IMR-90 (cell line): ENCODE measurements at regions not wholly inside any gene's neighbourhood (a gene's known extent, or its start where the extent isn't known, plus 50 kb on each side); places are given as distances from the start of the nearest gene placed in this dataset.

Experiments
- CEBPB ChIP-seq: IDR thresholded peaks from 2 replicates; pipeline ENCODE4 v1.6.1; 2012; ENCODE audit warnings: low read depth, low read length, improper control_type of control experiment
- MAFK ChIP-seq: IDR thresholded peaks from 2 replicates; pipeline ENCODE4 v1.6.1; 2012; ENCODE audit warnings: low read depth, low read length, improper control_type of control experiment
- MAZ ChIP-seq: IDR thresholded peaks from 2 replicates; pipeline ENCODE4 v1.6.1; 2012; ENCODE audit warnings: low read depth, mild to moderate bottlenecking, low read length, improper control_type of control experiment, moderate library complexity, borderline replicate concordance
- MXI1 ChIP-seq: IDR thresholded peaks from 2 replicates; pipeline ENCODE4 v1.6.1; 2012; ENCODE audit warnings: low read depth, mild to moderate bottlenecking, low read length, moderate library complexity, borderline replicate concordance
- NFE2L2 ChIP-seq: fragments of 150-350 bp; IDR thresholded peaks from 2 replicates; pipeline ENCODE4 v1.6.1; 2016; ENCODE audit warnings: low read depth, mild to moderate bottlenecking, low read length
- POLR2A ChIP-seq: IDR thresholded peaks from 2 replicates; pipeline ENCODE4 v1.6.1; 2012; ENCODE audit warnings: mild to moderate bottlenecking, low read depth, low read length
- RAD21 ChIP-seq: IDR thresholded peaks from 2 replicates; pipeline ENCODE4 v1.6.1; 2012; ENCODE audit warnings: low read length, improper control_type of control experiment
- RCOR1 ChIP-seq: IDR thresholded peaks from 2 replicates; pipeline ENCODE4 v1.6.1; 2012; ENCODE audit warnings: mild to moderate bottlenecking, low read length, improper control_type of control experiment; ENCODE audit not compliant: insufficient replicate concordance
- RFX5 ChIP-seq: IDR thresholded peaks from 2 replicates; pipeline ENCODE4 v1.8.0; 2012; ENCODE audit warnings: low read depth, mild to moderate bottlenecking, low read length, moderate library complexity
- SMC3 ChIP-seq: fragments of 150-350 bp; IDR thresholded peaks from 2 replicates; pipeline ENCODE4 v1.6.1; 2016; ENCODE audit warnings: low read depth, mild to moderate bottlenecking, antibody characterized with exemption, low read length, moderate library complexity
- TF ChIP-seq, protein P1 (sequence below): conservative IDR thresholded peaks from 2 replicates; pipeline ENCODE4 v1.5.1; 2012; ENCODE audit warnings: mild to moderate bottlenecking, low read depth, low read length, improper control_type of control experiment
- TF ChIP-seq, protein P2 (sequence below): fragments of 150-350 bp; IDR thresholded peaks from 2 replicates; pipeline ENCODE4 v1.6.1; 2017; ENCODE audit warnings: mild to moderate bottlenecking, antibody characterized with exemption, low read length, low read depth
- TF ChIP-seq, protein P3 (sequence below): fragments of 150-350 bp; IDR thresholded peaks from 2 replicates; pipeline ENCODE4 v1.6.1; 2016; ENCODE audit warnings: low read depth, mild to moderate bottlenecking, low read length, moderate library complexity, borderline replicate concordance

DNA sequence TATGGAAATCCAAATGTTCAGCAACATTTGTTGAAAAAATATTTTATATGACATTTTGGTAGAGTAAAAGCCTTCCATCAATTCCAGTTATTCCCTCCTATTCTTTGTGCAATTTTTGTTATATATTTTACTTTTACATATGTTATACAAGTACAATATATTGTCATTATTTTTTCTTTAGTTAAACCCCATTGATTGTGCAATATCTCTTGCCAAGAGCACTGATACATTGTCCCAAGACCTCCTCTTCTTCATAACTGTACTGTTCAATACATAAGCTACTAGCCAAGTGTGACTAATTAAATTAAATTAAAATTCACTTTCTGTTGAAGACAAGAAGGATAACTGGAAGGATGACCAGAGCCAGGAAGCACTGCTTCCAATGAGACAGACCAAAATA is 527.5 kb downstream of the TMA16 start:
- TF ChIP-seq, protein P1, sequence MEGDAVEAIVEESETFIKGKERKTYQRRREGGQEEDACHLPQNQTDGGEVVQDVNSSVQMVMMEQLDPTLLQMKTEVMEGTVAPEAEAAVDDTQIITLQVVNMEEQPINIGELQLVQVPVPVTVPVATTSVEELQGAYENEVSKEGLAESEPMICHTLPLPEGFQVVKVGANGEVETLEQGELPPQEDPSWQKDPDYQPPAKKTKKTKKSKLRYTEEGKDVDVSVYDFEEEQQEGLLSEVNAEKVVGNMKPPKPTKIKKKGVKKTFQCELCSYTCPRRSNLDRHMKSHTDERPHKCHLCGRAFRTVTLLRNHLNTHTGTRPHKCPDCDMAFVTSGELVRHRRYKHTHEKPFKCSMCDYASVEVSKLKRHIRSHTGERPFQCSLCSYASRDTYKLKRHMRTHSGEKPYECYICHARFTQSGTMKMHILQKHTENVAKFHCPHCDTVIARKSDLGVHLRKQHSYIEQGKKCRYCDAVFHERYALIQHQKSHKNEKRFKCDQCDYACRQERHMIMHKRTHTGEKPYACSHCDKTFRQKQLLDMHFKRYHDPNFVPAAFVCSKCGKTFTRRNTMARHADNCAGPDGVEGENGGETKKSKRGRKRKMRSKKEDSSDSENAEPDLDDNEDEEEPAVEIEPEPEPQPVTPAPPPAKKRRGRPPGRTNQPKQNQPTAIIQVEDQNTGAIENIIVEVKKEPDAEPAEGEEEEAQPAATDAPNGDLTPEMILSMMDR, result no peak
- no peak for TF ChIP-seq POLR2A
- TF ChIP-seq RFX5, result no peak
- TF ChIP-seq SMC3, result no peak
- TF ChIP-seq, protein P2, sequence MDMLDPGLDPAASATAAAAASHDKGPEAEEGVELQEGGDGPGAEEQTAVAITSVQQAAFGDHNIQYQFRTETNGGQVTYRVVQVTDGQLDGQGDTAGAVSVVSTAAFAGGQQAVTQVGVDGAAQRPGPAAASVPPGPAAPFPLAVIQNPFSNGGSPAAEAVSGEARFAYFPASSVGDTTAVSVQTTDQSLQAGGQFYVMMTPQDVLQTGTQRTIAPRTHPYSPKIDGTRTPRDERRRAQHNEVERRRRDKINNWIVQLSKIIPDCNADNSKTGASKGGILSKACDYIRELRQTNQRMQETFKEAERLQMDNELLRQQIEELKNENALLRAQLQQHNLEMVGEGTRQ, result no peak
- no peak for TF ChIP-seq NFE2L2
- TF ChIP-seq RAD21, result no peak
- peak; percentile 65; the same call in 1 of the 2 replicates for TF ChIP-seq CEBPB
- TF ChIP-seq MXI1, result no peak
- no peak for TF ChIP-seq MAFK
- TF ChIP-seq RCOR1, result no peak
- no peak for TF ChIP-seq MAZ
- TF ChIP-seq, protein P3, sequence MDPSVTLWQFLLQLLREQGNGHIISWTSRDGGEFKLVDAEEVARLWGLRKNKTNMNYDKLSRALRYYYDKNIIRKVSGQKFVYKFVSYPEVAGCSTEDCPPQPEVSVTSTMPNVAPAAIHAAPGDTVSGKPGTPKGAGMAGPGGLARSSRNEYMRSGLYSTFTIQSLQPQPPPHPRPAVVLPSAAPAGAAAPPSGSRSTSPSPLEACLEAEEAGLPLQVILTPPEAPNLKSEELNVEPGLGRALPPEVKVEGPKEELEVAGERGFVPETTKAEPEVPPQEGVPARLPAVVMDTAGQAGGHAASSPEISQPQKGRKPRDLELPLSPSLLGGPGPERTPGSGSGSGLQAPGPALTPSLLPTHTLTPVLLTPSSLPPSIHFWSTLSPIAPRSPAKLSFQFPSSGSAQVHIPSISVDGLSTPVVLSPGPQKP, result no peak
